Activated T-cell treated with anti-CD3 and anti-CD28 coated beads, Interleukin-2, amount 50 U/mL, for 72 hours (primary cell): ENCODE measurements at regions not wholly inside any gene's neighbourhood (a gene's known extent, or its start where the extent isn't known, plus 50 kb on each side); places are given as distances from the start of the nearest gene placed in this dataset.

Experiments used
- ATAC-seq, 2 donors: fragments of 150-1000 bp; cut with Tn5 transposase; replicated peaks in 1 of 2; 2 replicates each; pipeline ENCODE4 v1.10.0; 2021; ENCODE audit warnings: moderate library complexity in 2 of 2, mild to moderate bottlenecking in 1 of 2
- DNase-seq, 2 donors: peaks; one replicate each; pipeline ENCODE4 v3.0.0; 2021 to 2022; ENCODE audit warnings: mixed read lengths in 1 of 2
- H3K27ac Mint-ChIP-seq: one replicate; pipeline ENCODE4 v1.8.0; 2022; ENCODE audit warnings: mild to moderate bottlenecking, moderate library complexity, mixed read lengths
- H3K27me3 Mint-ChIP-seq: one replicate; pipeline ENCODE4 v1.8.0; 2022; ENCODE audit warnings: low read depth, mixed read lengths
- H3K36me3 Mint-ChIP-seq, 2 donors: one replicate each; pipeline ENCODE4 v1.8.0; 2022; ENCODE audit warnings: mixed read lengths in 2 of 2, mild to moderate bottlenecking in 1 of 2; ENCODE audit not compliant: insufficient read depth in 2 of 2
- H3K4me1 Mint-ChIP-seq: one replicate; pipeline ENCODE4 v1.8.0; 2022; ENCODE audit warnings: low read depth, mixed read lengths
- H3K4me3 Mint-ChIP-seq, 2 donors: one replicate each; pipeline ENCODE4 v1.8.0; 2022; ENCODE audit warnings: mild to moderate bottlenecking in 2 of 2, mixed read lengths in 2 of 2, moderate library complexity in 2 of 2
- H3K9me3 Mint-ChIP-seq, 2 donors: one replicate each; pipeline ENCODE4 v1.8.0; 2022; ENCODE audit warnings: mixed read lengths in 2 of 2

GRCh38 chr11:42598341-42598740, 713.5 kb upstream of the API5 start:
- Mint-ChIP-seq H3K9me3 (peaks cover 2% of the 10 kb centered on the region in 2 donors), H3K27ac (no peak overlapping the region), H3K36me3 (no peaks in the 10 kb centered on the region), H3K4me3 (no peak overlapping the region), H3K4me1 (no peaks in the 10 kb centered on the region), H3K27me3 (no peaks in the 10 kb centered on the region)
- ATAC-seq (no peak), DNase-seq (no peak)

DNA sequence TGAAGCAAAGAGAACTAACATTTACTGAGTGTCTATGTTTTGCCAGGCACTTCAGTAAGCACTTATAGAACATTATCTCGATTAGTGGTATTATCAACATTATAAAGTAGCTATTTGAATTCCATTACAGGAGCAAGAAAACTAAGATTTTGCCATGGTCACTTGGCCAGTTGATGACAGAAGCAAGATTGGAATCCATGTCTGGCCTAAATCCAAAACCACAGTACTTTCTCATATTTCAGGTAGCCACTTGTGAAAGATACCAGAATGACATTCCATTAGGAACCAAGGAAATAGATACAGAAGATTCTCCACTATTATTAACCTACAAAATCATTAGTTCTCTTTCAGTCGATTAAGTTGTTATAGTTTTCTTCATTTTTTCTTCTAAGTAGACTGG, 691.0 kb upstream of the API5 start:
- Mint-ChIP-seq H3K27ac (no peak overlapping the region), H3K4me1 (no peaks in the 10 kb centered on the region), H3K36me3 (no peaks in the 10 kb centered on the region), H3K27me3 (no peaks in the 10 kb centered on the region), H3K4me3 (no peak overlapping the region), H3K9me3 (peaks cover 5 to 9% of the 10 kb centered on the region in 2 donors)
- no peak for DNase-seq
- ATAC-seq, result no peak

- no peak overlapping the region for H3K4me3 Mint-ChIP-seq
- H3K9me3 Mint-ChIP-seq, result peaks cover 0 to 7% of the 10 kb centered on the region in 2 donors
- H3K4me1 Mint-ChIP-seq, result no peaks in the 10 kb centered on the region
- no peaks in the 10 kb centered on the region for H3K27me3 Mint-ChIP-seq
- H3K36me3 Mint-ChIP-seq, result no peaks in the 10 kb centered on the region
- DNase-seq (no peak), ATAC-seq (no peak)
- H3K27ac Mint-ChIP-seq, result no peak overlapping the region
These were observed 685.8 kb upstream of the API5 start for GRCh38 chr11:42625757-42626665.

DNA sequence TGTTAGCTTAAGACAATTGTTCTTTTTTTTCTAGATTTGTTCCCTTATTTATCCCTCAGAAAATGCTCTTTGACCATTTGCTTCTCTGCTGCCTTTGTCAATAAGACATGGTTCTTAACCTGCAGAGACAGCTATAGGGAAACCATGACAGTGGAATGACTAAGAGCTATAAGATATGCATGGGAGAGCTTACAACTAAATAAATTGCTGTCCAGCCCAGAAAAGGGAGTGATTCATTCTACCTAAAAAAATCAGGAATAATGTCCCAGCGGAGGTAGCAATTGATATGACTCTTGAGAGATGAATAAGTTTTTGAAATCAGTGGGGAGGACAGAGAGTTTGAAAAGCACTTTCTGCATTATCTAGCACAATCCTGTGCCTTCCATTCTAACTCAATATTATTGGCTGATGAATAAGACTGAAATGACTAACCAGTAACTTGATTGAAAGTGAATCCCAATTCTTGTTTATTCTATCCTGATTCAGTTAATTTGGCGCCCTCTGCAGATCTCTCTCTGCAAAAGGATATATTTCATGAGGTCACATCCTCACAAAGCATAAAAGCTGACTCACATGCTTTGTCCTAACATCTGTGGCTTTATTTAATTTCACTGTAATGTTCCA, 680.5 kb upstream of the API5 start:
- no peak overlapping the region for H3K4me3 Mint-ChIP-seq
- H3K4me1 Mint-ChIP-seq, result no peaks in the 10 kb centered on the region
- H3K27ac Mint-ChIP-seq, result no peak overlapping the region
- H3K36me3 Mint-ChIP-seq, result no peaks in the 10 kb centered on the region
- DNase-seq (no peak), ATAC-seq (no peak)
- H3K27me3 Mint-ChIP-seq, result no peaks in the 10 kb centered on the region
- peaks cover 3% of the 10 kb centered on the region in 2 donors for H3K9me3 Mint-ChIP-seq

GRCh38 chr11:42646959-42647358, 664.8 kb upstream of the API5 start:
- Mint-ChIP-seq H3K9me3 (peaks cover 5 to 7% of the 10 kb centered on the region in 2 donors), H3K36me3 (no peaks in the 10 kb centered on the region), H3K27ac (no peak overlapping the region), H3K4me3 (no peak overlapping the region), H3K27me3 (no peaks in the 10 kb centered on the region), H3K4me1 (no peaks in the 10 kb centered on the region)
- ATAC-seq, result no peak
- DNase-seq, result no peak

- Mint-ChIP-seq H3K36me3 (no peaks in the 10 kb centered on the region), H3K27me3 (no peaks in the 10 kb centered on the region), H3K27ac (no peak overlapping the region), H3K4me3 (no peak overlapping the region), H3K4me1 (no peaks in the 10 kb centered on the region), H3K9me3 (peaks cover 5 to 7% of the 10 kb centered on the region in 2 donors)
- ATAC-seq, result no peak
- no peak for DNase-seq
These were observed 663.8 kb upstream of the API5 start for GRCh38 chr11:42647993-42648392.

DNA sequence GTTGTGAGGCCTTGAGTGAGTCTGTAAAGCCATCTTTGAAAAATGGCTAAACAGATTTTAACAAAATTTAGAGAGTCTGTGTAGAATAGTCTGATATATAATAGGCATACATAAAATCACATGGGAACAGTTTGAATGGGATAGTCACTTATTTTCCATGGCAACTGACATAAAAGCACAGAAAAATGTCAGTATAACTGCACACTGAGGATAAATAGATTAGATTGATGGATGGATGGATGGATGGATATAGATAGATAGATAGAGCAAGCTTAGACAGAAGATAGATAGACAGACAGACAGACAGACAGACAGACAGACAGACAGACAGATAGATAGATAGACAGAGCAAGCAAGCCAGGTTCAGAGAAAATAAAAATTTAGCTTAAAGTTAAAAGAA, 660.2 kb upstream of the API5 start:
- H3K4me1 Mint-ChIP-seq, result no peaks in the 10 kb centered on the region
- peaks cover 4 to 11% of the 10 kb centered on the region in 2 donors for H3K9me3 Mint-ChIP-seq
- H3K36me3 Mint-ChIP-seq, result no peaks in the 10 kb centered on the region
- no peak overlapping the region for H3K27ac Mint-ChIP-seq
- H3K27me3 Mint-ChIP-seq, result no peaks in the 10 kb centered on the region
- ATAC-seq (no peak), DNase-seq (no peak)
- H3K4me3 Mint-ChIP-seq, result no peak overlapping the region

GRCh38 chr11:42657169-42657568, 654.6 kb upstream of the API5 start:
- peaks cover 6 to 7% of the 10 kb centered on the region in 2 donors for H3K9me3 Mint-ChIP-seq
- ATAC-seq, result no peak
- no peaks in the 10 kb centered on the region for H3K36me3 Mint-ChIP-seq
- no peaks in the 10 kb centered on the region for H3K27me3 Mint-ChIP-seq
- H3K4me3 Mint-ChIP-seq, result no peak overlapping the region
- DNase-seq, result no peak
- no peak overlapping the region for H3K27ac Mint-ChIP-seq
- no peaks in the 10 kb centered on the region for H3K4me1 Mint-ChIP-seq

GRCh38 chr11:42661942-42662341, 649.9 kb upstream of the API5 start:
- Mint-ChIP-seq H3K4me3 (no peak overlapping the region), H3K9me3 (peaks cover 9 to 11% of the 10 kb centered on the region in 2 donors), H3K4me1 (no peaks in the 10 kb centered on the region), H3K27ac (no peak overlapping the region), H3K36me3 (no peaks in the 10 kb centered on the region), H3K27me3 (no peaks in the 10 kb centered on the region)
- ATAC-seq (no peak), DNase-seq (no peak)

GRCh38 chr11:42669248-42669976, 642.4 kb upstream of the API5 start:
- ATAC-seq (no peak), DNase-seq (no peak)
- Mint-ChIP-seq H3K27me3 (no peaks in the 10 kb centered on the region), H3K4me1 (no peaks in the 10 kb centered on the region), H3K9me3 (peaks cover 5 to 11% of the 10 kb centered on the region in 2 donors), H3K27ac (no peak overlapping the region), H3K36me3 (peaks cover 0 to 2% of the 10 kb centered on the region in 2 donors), H3K4me3 (no peak overlapping the region)

DNA sequence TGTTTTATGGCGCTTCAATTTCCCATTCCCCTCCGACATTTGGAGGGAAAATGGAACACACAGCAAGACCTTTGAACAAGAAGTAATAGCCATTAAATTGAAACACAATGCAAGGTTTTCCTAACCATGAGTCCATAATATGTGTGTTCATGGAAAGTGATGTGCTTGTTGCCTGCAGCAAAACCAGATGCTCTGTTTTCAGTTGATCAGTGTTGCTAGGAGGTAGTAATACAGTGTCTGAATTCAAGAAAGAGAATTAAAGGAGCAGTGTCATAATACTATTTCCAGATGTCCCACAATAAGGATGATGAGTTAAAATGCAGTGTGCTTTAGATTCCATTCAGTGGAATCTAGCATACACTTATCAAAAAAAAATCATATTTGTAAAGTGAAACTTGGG, 637.4 kb upstream of the API5 start:
- Mint-ChIP-seq H3K27me3 (no peaks in the 10 kb centered on the region), H3K4me1 (no peaks in the 10 kb centered on the region), H3K9me3 (peaks cover 7 to 8% of the 10 kb centered on the region in 2 donors), H3K4me3 (no peak overlapping the region), H3K36me3 (no peaks in the 10 kb centered on the region), H3K27ac (no peak overlapping the region)
- ATAC-seq, result no peak
- DNase-seq, result no peak

- DNase-seq, result no peak
- Mint-ChIP-seq H3K9me3 (peaks cover 3 to 4% of the 10 kb centered on the region in 2 donors), H3K36me3 (peaks cover 0 to 2% of the 10 kb centered on the region in 2 donors), H3K27me3 (no peaks in the 10 kb centered on the region), H3K27ac (no peak overlapping the region), H3K4me1 (no peaks in the 10 kb centered on the region), H3K4me3 (no peak overlapping the region)
- no peak for ATAC-seq
These were observed 604.3 kb upstream of the API5 start for GRCh38 chr11:42707541-42707940.

- no peaks in the 10 kb centered on the region for H3K4me1 Mint-ChIP-seq
- no peak for ATAC-seq
- peaks cover 1 to 2% of the 10 kb centered on the region in 2 donors for H3K9me3 Mint-ChIP-seq
- no peak for DNase-seq
- no peak overlapping the region for H3K4me3 Mint-ChIP-seq
- H3K27me3 Mint-ChIP-seq, result no peaks in the 10 kb centered on the region
- peaks cover 0 to 2% of the 10 kb centered on the region in 2 donors for H3K36me3 Mint-ChIP-seq
- H3K27ac Mint-ChIP-seq, result no peak overlapping the region
These were observed 602.6 kb upstream of the API5 start for GRCh38 chr11:42709216-42709615.
